SK-N-SH treated with all-trans-retinoic acid at 6 μM for 48 hours (cell line): ENCODE measurements at regions not wholly inside any gene's neighbourhood (a gene's known extent, or its start where the extent isn't known, plus 50 kb on each side); places are given as distances from the start of the nearest gene placed in this dataset.

Experiments used
- ATAC-seq: fragments of 200-7000 bp; cut with Tn5 transposase; 3 replicates; pipeline ENCODE4 v1.9.1; 2020; ENCODE audit warnings: mild to moderate bottlenecking, moderate library complexity
- ARNTL ChIP-seq: fragments of 450-650 bp; formaldehyde crosslinking; IDR thresholded peaks from 2 replicates; pipeline ENCODE4 v1.5.0; 2020; ENCODE audit warnings: low read depth, mild to moderate bottlenecking, moderate library complexity, borderline replicate concordance
- BACH2 ChIP-seq: fragments of 250-450 bp; sonication (Bioruptor Pico); IDR thresholded peaks from 2 replicates; pipeline ENCODE4 v1.9.0; 2021; ENCODE audit warnings: mild to moderate bottlenecking, borderline replicate concordance
- CREB5 ChIP-seq: fragments of 250-450 bp; sonication (Bioruptor Pico); IDR thresholded peaks from 2 replicates; pipeline ENCODE4 v1.5.1; 2020; ENCODE audit warnings: low read depth, mild to moderate bottlenecking, moderate library complexity
- CSDC2 ChIP-seq: fragments of 250-450 bp; sonication (Bioruptor Pico); IDR thresholded peaks from 2 replicates; pipeline ENCODE4 v1.5.0; 2020; ENCODE audit warnings: mild to moderate bottlenecking, moderate library complexity
- CSRNP3 ChIP-seq: fragments of 250-450 bp; sonication (Bioruptor Pico); IDR thresholded peaks from 2 replicates; pipeline ENCODE4 v1.5.1; 2021; ENCODE audit warnings: mild to moderate bottlenecking, moderate library complexity
- ESRRG ChIP-seq: fragments of 250-450 bp; sonication (Bioruptor Pico); IDR thresholded peaks from 2 replicates; pipeline ENCODE4 v1.6.1; 2021; ENCODE audit warnings: mild to moderate bottlenecking
- GLIS3 ChIP-seq: fragments of 250-450 bp; sonication (Bioruptor Pico); IDR thresholded peaks from 2 replicates; pipeline ENCODE4 v1.5.0; 2020; ENCODE audit warnings: mild to moderate bottlenecking, moderate library complexity
- ISL1 ChIP-seq: fragments of 250-450 bp; sonication (Bioruptor Pico); IDR thresholded peaks from 2 replicates; pipeline ENCODE4 v2.1.2; 2022; ENCODE audit warnings: mild to moderate bottlenecking, moderate library complexity
- OSR1 ChIP-seq: fragments of 250-450 bp; sonication (Bioruptor Pico); IDR thresholded peaks from 2 replicates; pipeline ENCODE4 v1.8.0; 2022; ENCODE audit warnings: moderate library complexity, mild to moderate bottlenecking, inconsistent platforms
- PATZ1 ChIP-seq: fragments of 250-450 bp; sonication (Bioruptor Pico); IDR thresholded peaks from 2 replicates; pipeline ENCODE4 v1.8.0; 2020; ENCODE audit warnings: mild to moderate bottlenecking, moderate library complexity, borderline replicate concordance
- PPARA ChIP-seq: fragments of 250-450 bp; sonication (Bioruptor Pico); IDR thresholded peaks from 2 replicates; pipeline ENCODE4 v1.5.0; 2020; ENCODE audit warnings: mild to moderate bottlenecking, borderline replicate concordance
- RARB ChIP-seq: fragments of 250-450 bp; sonication (Bioruptor Pico); IDR thresholded peaks from 2 replicates; pipeline ENCODE4 v1.8.0; 2021; ENCODE audit warnings: mild to moderate bottlenecking, moderate library complexity
- TCF4 ChIP-seq: fragments of 250-450 bp; sonication (Bioruptor Pico); IDR thresholded peaks from 2 replicates; pipeline ENCODE4 v1.8.0; 2021; ENCODE audit warnings: mild to moderate bottlenecking, moderate library complexity, borderline replicate concordance
- TOX ChIP-seq: fragments of 250-450 bp; sonication (Bioruptor Pico); IDR thresholded peaks from 2 replicates; pipeline ENCODE4 v1.8.0; 2021; ENCODE audit warnings: mild to moderate bottlenecking, moderate library complexity, borderline replicate concordance
- TSHZ2 ChIP-seq: fragments of 250-450 bp; sonication (Bioruptor Pico); IDR thresholded peaks from 2 replicates; pipeline ENCODE4 v1.5.0; 2020; ENCODE audit warnings: mild to moderate bottlenecking, moderate library complexity
- ZC3H10 ChIP-seq: fragments of 250-450 bp; sonication (Bioruptor Pico); IDR thresholded peaks from 2 replicates; pipeline ENCODE4 v1.5.1; 2021; ENCODE audit warnings: mild to moderate bottlenecking, moderate library complexity
- ZFP3 ChIP-seq: fragments of 250-450 bp; sonication (Bioruptor Pico); IDR thresholded peaks from 2 replicates; pipeline ENCODE4 v1.5.0; 2020; ENCODE audit warnings: mild to moderate bottlenecking, moderate library complexity
- ZFP30 ChIP-seq: fragments of 450-650 bp; formaldehyde crosslinking; IDR thresholded peaks from 2 replicates; pipeline ENCODE4 v1.5.0; 2022; ENCODE audit warnings: mild to moderate bottlenecking, moderate library complexity
- ZNF70 ChIP-seq: fragments of 450-650 bp; formaldehyde crosslinking; IDR thresholded peaks from 2 replicates; pipeline ENCODE4 v1.5.0; 2020; ENCODE audit warnings: mild to moderate bottlenecking, moderate library complexity
- ZNF8 ChIP-seq: fragments of 450-650 bp; formaldehyde crosslinking; IDR thresholded peaks from 2 replicates; pipeline ENCODE4 v1.5.0; 2020; ENCODE audit warnings: mild to moderate bottlenecking, moderate library complexity

GRCh38 chr14:85102591-85102990, 427.4 kb upstream of the FLRT2 start:
- no peak for ATAC-seq
- TF ChIP-seq CSRNP3 (no peak), OSR1 (no peak), ZNF70 (CRISPR knock-in tag) (no peak), CSDC2 (CRISPR knock-in tag) (no peak), RARB (no peak)
- TF ChIP-seq, all 23 proteins: peak for 0

- no peak for TF ChIP-seq ARNTL (CRISPR knock-in tag)
- no peak for TF ChIP-seq GLIS3 (CRISPR knock-in tag)
- TF ChIP-seq PPARA (CRISPR knock-in tag): no peak
- no peak for TF ChIP-seq ZC3H10
- TF ChIP-seq TCF4 (CRISPR knock-in tag): no peak
- no peak for TF ChIP-seq CSRNP3
- TF ChIP-seq RARB: no peak
- TF ChIP-seq TSHZ2 (CRISPR knock-in tag): no peak
- no peak for TF ChIP-seq ZFP3 (CRISPR knock-in tag)
- TF ChIP-seq ZFP30: no peak
- TF ChIP-seq ZNF8 (CRISPR knock-in tag): no peak
- no peak for TF ChIP-seq ESRRG (CRISPR knock-in tag)
- no peak for TF ChIP-seq TOX
- TF ChIP-seq, all 23 proteins: peak for 0
These were observed 423.4 kb upstream of the FLRT2 start for GRCh38 chr14:85106506-85106905.

GRCh38 chr14:85112762-85113161, 417.2 kb upstream of the FLRT2 start:
- ATAC-seq: no peak
- TF ChIP-seq BACH2 (CRISPR knock-in tag): no peak
- TF ChIP-seq TCF4 (CRISPR knock-in tag): no peak
- TF ChIP-seq RARB: no peak
- TF ChIP-seq ZFP30: no peak
- TF ChIP-seq CREB5 (CRISPR knock-in tag): no peak
- TF ChIP-seq TOX: no peak
- no peak for TF ChIP-seq ESRRG (CRISPR knock-in tag)
- TF ChIP-seq ARNTL (CRISPR knock-in tag): no peak
- no peak for TF ChIP-seq TSHZ2 (CRISPR knock-in tag)
- no peak for TF ChIP-seq PATZ1
- no peak for TF ChIP-seq ISL1 (CRISPR knock-in tag)
- TF ChIP-seq, all 23 proteins: peak for 0

More at GRCh38 chr14:85106506-85106905, 423.4 kb upstream of the FLRT2 start:
- no peak for ATAC-seq
